Gastroesophageal sphincter (tissue), 4 donors: ENCODE measurements at regions not wholly inside any gene's neighbourhood (a gene's known extent, or its start where the extent isn't known, plus 50 kb on each side); places are given as distances from the start of the nearest gene placed in this dataset.

Experiments
- small RNA-seq, 4 donors: library from RNA; depleted of rRNA; stranded (forward); fragments of <200 nt; gene quantifications; one replicate each; pipeline ENCODE3, GENCODE V24; 2016

Small RNA genes in the stretch of these regions (small RNA-seq; reads per million reads assigned to genes)
- 0 reads per million in 4 donors for gene CYP2C61P
